ENCODE measurements at regions not wholly inside any gene's neighbourhood (a gene's known extent, or its start where the extent isn't known, plus 50 kb on each side); places are given as distances from the start of the nearest gene placed in this dataset.

DNA sequence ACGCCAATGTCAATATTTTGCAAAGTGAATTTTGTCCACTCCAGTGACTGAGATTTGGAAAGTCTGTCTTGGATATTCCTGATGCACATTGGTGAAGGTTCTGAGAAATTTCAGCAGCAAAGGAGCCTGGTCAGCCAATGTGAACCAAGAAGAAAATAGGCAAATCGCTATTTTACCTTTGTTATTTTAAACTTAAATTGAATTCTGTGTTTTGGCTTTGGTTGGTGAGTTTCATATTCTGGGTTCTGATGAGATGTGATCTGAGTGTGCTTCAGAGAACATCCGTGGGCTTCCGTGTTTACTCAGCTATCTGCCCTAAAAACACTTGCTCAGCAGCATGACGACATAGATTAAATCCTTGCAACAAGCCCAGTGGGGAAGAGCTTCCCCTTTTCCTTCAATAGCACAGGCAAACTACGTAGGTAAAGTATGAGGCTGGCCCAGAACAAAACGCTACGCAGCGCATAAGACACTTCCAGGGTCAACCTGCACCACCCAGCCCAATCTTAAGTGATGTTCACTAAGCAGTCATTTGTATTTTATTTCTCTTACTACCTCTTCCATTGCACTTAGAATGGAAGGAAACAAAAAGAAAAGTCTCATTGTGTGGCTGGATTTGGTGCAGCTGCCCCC, 176.4 kb upstream of the KAZN start:
- no peak for DNase-seq
- H4K20me1 ChIP-seq (ENCODE audit: insufficient read depth, low read length): no peaks in the 10 kb centered on the region
- Mint-ChIP-seq H3K36me3 (no peaks in the 10 kb centered on the region), H3K4me3 (no peak overlapping the region), H3K9me3 (peaks cover 0 to 10% (median 0%) of the 10 kb centered on the region in 7 donors), H3K4me1 (no peaks in the 10 kb centered on the region), H3K27ac (no peak overlapping the region), H3K27me3 (ENCODE audit: low read depth in 3 of 3) (peaks cover 0 to 7% (median 4%) of the 10 kb centered on the region in 3 donors)
- intact Hi-C loops (cut with micrococcal nuclease): no loop called here
- H3K79me2 ChIP-seq (ENCODE audit: insufficient read depth, low read length): no peaks in the 10 kb centered on the region
- TF ChIP-seq, protein P1, sequence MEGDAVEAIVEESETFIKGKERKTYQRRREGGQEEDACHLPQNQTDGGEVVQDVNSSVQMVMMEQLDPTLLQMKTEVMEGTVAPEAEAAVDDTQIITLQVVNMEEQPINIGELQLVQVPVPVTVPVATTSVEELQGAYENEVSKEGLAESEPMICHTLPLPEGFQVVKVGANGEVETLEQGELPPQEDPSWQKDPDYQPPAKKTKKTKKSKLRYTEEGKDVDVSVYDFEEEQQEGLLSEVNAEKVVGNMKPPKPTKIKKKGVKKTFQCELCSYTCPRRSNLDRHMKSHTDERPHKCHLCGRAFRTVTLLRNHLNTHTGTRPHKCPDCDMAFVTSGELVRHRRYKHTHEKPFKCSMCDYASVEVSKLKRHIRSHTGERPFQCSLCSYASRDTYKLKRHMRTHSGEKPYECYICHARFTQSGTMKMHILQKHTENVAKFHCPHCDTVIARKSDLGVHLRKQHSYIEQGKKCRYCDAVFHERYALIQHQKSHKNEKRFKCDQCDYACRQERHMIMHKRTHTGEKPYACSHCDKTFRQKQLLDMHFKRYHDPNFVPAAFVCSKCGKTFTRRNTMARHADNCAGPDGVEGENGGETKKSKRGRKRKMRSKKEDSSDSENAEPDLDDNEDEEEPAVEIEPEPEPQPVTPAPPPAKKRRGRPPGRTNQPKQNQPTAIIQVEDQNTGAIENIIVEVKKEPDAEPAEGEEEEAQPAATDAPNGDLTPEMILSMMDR (IDR thresholded peaks at IDR 0.05): no peak
- H3K9ac ChIP-seq (ENCODE audit: insufficient read depth, low read length, poor library complexity, severe bottlenecking): no peak overlapping the region
- no peak overlapping the region for H3K27ac ChIP-seq (ENCODE audit: low read depth in 1 of 2, low read length in 2 of 2)
- no peaks in the 10 kb centered on the region for H3K9me3 ChIP-seq (replicated peaks in 1 of 2; ENCODE audit: control insufficient read depth in 1 of 2, insufficient read depth in 1 of 2, low read length in 2 of 2)
- H3K4me1 ChIP-seq (ENCODE audit: control insufficient read depth in 1 of 2, insufficient read depth in 2 of 2, low read length in 2 of 2): no peaks in the 10 kb centered on the region
- H3K27me3 ChIP-seq (ENCODE audit: control insufficient read depth in 2 of 2, insufficient read depth in 2 of 2, low read length in 2 of 2): no peaks in the 10 kb centered on the region
- no peak overlapping the region for H3K4me3 ChIP-seq (replicated peaks in 1 of 3; ENCODE audit: low read depth in 2 of 3, low read length in 3 of 3)
- WGBS (ENCODE audit: insufficient coverage): 67% methylated on average over 2 of the region's 9 CpGs
- no peak overlapping the region for H2AFZ ChIP-seq (ENCODE audit: insufficient read depth, low read depth, low read length, poor library complexity, severe bottlenecking)
- H3K4me2 ChIP-seq (replicated peaks; ENCODE audit: extremely low read depth, low read length, poor library complexity, severe bottlenecking): no peak overlapping the region
- H3K36me3 ChIP-seq (replicated peaks in 1 of 2; ENCODE audit: control insufficient read depth in 1 of 2, insufficient read depth in 2 of 2, low read length in 2 of 2): no peaks in the 10 kb centered on the region

GRCh38 chr1:14424325-14425002, 174.0 kb upstream of the KAZN start:
- Histone ChIP-seq H3K36me3 (replicated peaks in 1 of 2; ENCODE audit: control insufficient read depth in 1 of 2, insufficient read depth in 2 of 2, low read length in 2 of 2) (no peaks in the 10 kb centered on the region), H2AFZ (ENCODE audit: insufficient read depth, low read depth, low read length, poor library complexity, severe bottlenecking) (no peak overlapping the region), H3K9me3 (replicated peaks in 1 of 2; ENCODE audit: control insufficient read depth in 1 of 2, insufficient read depth in 1 of 2, low read length in 2 of 2) (no peaks in the 10 kb centered on the region), H3K9ac (ENCODE audit: insufficient read depth, low read length, poor library complexity, severe bottlenecking) (no peak overlapping the region), H4K20me1 (ENCODE audit: insufficient read depth, low read length) (no peaks in the 10 kb centered on the region), H3K4me1 (ENCODE audit: control insufficient read depth in 1 of 2, insufficient read depth in 2 of 2, low read length in 2 of 2) (no peaks in the 10 kb centered on the region), H3K27me3 (ENCODE audit: control insufficient read depth in 2 of 2, insufficient read depth in 2 of 2, low read length in 2 of 2) (no peaks in the 10 kb centered on the region), H3K79me2 (ENCODE audit: insufficient read depth, low read length) (no peaks in the 10 kb centered on the region), H3K4me3 (replicated peaks in 1 of 3; ENCODE audit: low read depth in 2 of 3, low read length in 3 of 3) (no peak overlapping the region), H3K4me2 (replicated peaks; ENCODE audit: extremely low read depth, low read length, poor library complexity, severe bottlenecking) (no peak overlapping the region), H3K27ac (ENCODE audit: low read depth in 1 of 2, low read length in 2 of 2) (no peak overlapping the region)
- TF ChIP-seq, protein P1 (IDR thresholded peaks at IDR 0.05): no peak
- no peaks in the 10 kb centered on the region for H3K36me3 Mint-ChIP-seq
- no peak overlapping the region for H3K4me3 Mint-ChIP-seq
- DNase-seq: no peak
- 94% methylated on average over 6 of the region's 9 CpGs for WGBS (ENCODE audit: insufficient coverage)
- no peak overlapping the region for H3K27ac Mint-ChIP-seq
- no peaks in the 10 kb centered on the region for H3K4me1 Mint-ChIP-seq
- peaks cover 0 to 4% (median 0%) of the 10 kb centered on the region in 3 donors for H3K27me3 Mint-ChIP-seq (ENCODE audit: low read depth in 3 of 3)
- peaks cover 0 to 9% (median 0%) of the 10 kb centered on the region in 7 donors for H3K9me3 Mint-ChIP-seq
- intact Hi-C loops (cut with micrococcal nuclease): no loop called here
